Activated CD8-positive, alpha-beta T cell treated with anti-CD3 and anti-CD28 coated beads, Interleukin-2, amount 10 ng/mL, durations not matched to agents 7 days and 5 days (primary cell): ENCODE measurements at regions not wholly inside any gene's neighbourhood (a gene's known extent, or its start where the extent isn't known, plus 50 kb on each side); places are given as distances from the start of the nearest gene placed in this dataset.
"Not testable (repeated sequence)": the region's sequence is repeated elsewhere in the genome, so short reads cannot be mapped to it uniquely, and the experiment has no call there.

Experiments used
- ATAC-seq: fragments of 150-1000 bp; cut with Tn5 transposase; one replicate; pipeline ENCODE4 v1.10.0; 2021; ENCODE audit warnings: moderate library complexity
- CTCF ChIA-PET: fragments of 350-600 bp; sonication (Branson Sonifier 250); formaldehyde crosslinking; loops from one replicate; lab custom pipeline; 2021; ENCODE audit warnings: antibody characterized with exemption; lab: Charles Lee
- POLR2A ChIA-PET: fragments of 350-600 bp; sonication (Branson Sonifier 250); formaldehyde crosslinking; loops from one replicate; lab custom pipeline; 2021; ENCODE audit warnings: antibody characterized with exemption; lab: Charles Lee
- DNase-seq: peaks from one replicate; pipeline ENCODE4 v3.0.0-alpha.2; 2020
- H3K27ac Mint-ChIP-seq: one replicate; pipeline ENCODE4 v1.8.0; 2021; ENCODE audit warnings: mild to moderate bottlenecking, mixed read lengths
- H3K27me3 Mint-ChIP-seq: one replicate; pipeline ENCODE4 v1.8.0; 2021; ENCODE audit warnings: low read depth, mixed read lengths
- H3K36me3 Mint-ChIP-seq: one replicate; pipeline ENCODE4 v1.8.0; 2021; ENCODE audit warnings: low read depth, mixed read lengths
- H3K4me1 Mint-ChIP-seq: one replicate; pipeline ENCODE4 v1.8.0; 2021; ENCODE audit warnings: low read depth, mixed read lengths
- H3K4me3 Mint-ChIP-seq: one replicate; pipeline ENCODE4 v1.8.0; 2021; ENCODE audit warnings: mild to moderate bottlenecking, mixed read lengths
- H3K9me3 Mint-ChIP-seq: one replicate; pipeline ENCODE4 v1.8.0; 2022; ENCODE audit warnings: mixed read lengths; ENCODE audit not compliant: insufficient read depth

- POLR2A ChIA-PET: no interaction called here
- Mint-ChIP-seq H3K4me3 (no peak overlapping the region), H3K27me3 (no peaks in the 10 kb centered on the region), H3K9me3 (peaks cover 8% of the 10 kb centered on the region), H3K36me3 (no peaks in the 10 kb centered on the region), H3K27ac (no peak overlapping the region), H3K4me1 (no peaks in the 10 kb centered on the region)
- DNase-seq (no peak), ATAC-seq (no peak)
- CTCF ChIA-PET: no interaction called here
These were observed 63.1 kb upstream of the NDN start for GRCh38 chr15:23750179-23750578.

GRCh38 chr15:23750776-23751175 is 63.7 kb upstream of the NDN start:
- no peak for DNase-seq
- Mint-ChIP-seq H3K27me3 (no peaks in the 10 kb centered on the region), H3K36me3 (no peaks in the 10 kb centered on the region), H3K4me3 (no peak overlapping the region), H3K27ac (no peak overlapping the region), H3K9me3 (peaks cover 4% of the 10 kb centered on the region), H3K4me1 (no peaks in the 10 kb centered on the region)
- POLR2A ChIA-PET: no interaction called here
- CTCF ChIA-PET: no interaction called here
- no peak for ATAC-seq

GRCh38 chr15:23753248-23753647 is 66.1 kb upstream of the NDN start:
- CTCF ChIA-PET: no interaction called here
- POLR2A ChIA-PET: no interaction called here

GRCh38 chr15:23758891-23759290 is 71.8 kb upstream of the NDN start:
- Mint-ChIP-seq H3K9me3 (peaks cover 8% of the 10 kb centered on the region), H3K36me3 (no peaks in the 10 kb centered on the region), H3K4me1 (no peaks in the 10 kb centered on the region), H3K4me3 (no peak overlapping the region), H3K27ac (no peak overlapping the region), H3K27me3 (no peaks in the 10 kb centered on the region)
- ATAC-seq (no peak), DNase-seq (no peak)
- POLR2A ChIA-PET: no interaction called here
- CTCF ChIA-PET: no interaction called here

More at GRCh38 chr15:23753248-23753647, 66.1 kb upstream of the NDN start:
- DNase-seq (no peak), ATAC-seq (no peak)
- Mint-ChIP-seq H3K4me3 (no peak overlapping the region), H3K9me3 (peaks cover 8% of the 10 kb centered on the region), H3K4me1 (no peaks in the 10 kb centered on the region), H3K27me3 (no peaks in the 10 kb centered on the region), H3K36me3 (no peaks in the 10 kb centered on the region), H3K27ac (no peak overlapping the region)

- Mint-ChIP-seq H3K9me3 (peaks cover 13% of the 10 kb centered on the region), H3K4me3 (no peak overlapping the region), H3K27ac (no peak overlapping the region), H3K4me1 (no peaks in the 10 kb centered on the region), H3K27me3 (no peaks in the 10 kb centered on the region), H3K36me3 (no peaks in the 10 kb centered on the region)
- ATAC-seq (no peak), DNase-seq (no peak)
- ChIA-PET CTCF (no interaction called here), POLR2A (no interaction called here)
These were observed 72.9 kb upstream of the NDN start for GRCh38 chr15:23760024-23760423.

GRCh38 chr15:23761386-23761785 is 74.3 kb upstream of the NDN start:
- DNase-seq (no peak), ATAC-seq (no peak)
- Mint-ChIP-seq H3K27me3 (no peaks in the 10 kb centered on the region), H3K36me3 (no peaks in the 10 kb centered on the region), H3K27ac (no peak overlapping the region), H3K4me3 (no peak overlapping the region), H3K4me1 (no peaks in the 10 kb centered on the region), H3K9me3 (peaks cover 17% of the 10 kb centered on the region)
- ChIA-PET CTCF (no interaction called here), POLR2A (no interaction called here)

GRCh38 chr15:23762026-23762425 is 74.9 kb upstream of the NDN start:
- DNase-seq (no peak), ATAC-seq (no peak)
- ChIA-PET POLR2A (no interaction called here), CTCF (no interaction called here)
- H3K27me3 Mint-ChIP-seq: no peaks in the 10 kb centered on the region
- no peaks in the 10 kb centered on the region for H3K36me3 Mint-ChIP-seq
- peaks cover 17% of the 10 kb centered on the region for H3K9me3 Mint-ChIP-seq
- no peak overlapping the region for H3K4me3 Mint-ChIP-seq
- no peaks in the 10 kb centered on the region for H3K4me1 Mint-ChIP-seq
- no peak overlapping the region for H3K27ac Mint-ChIP-seq

GRCh38 chr15:23763021-23763420 is 75.9 kb upstream of the NDN start:
- CTCF ChIA-PET: no interaction called here
- no peaks in the 10 kb centered on the region for H3K36me3 Mint-ChIP-seq

GRCh38 chr15:23764306-23764705 is 77.2 kb upstream of the NDN start:
- H3K27me3 Mint-ChIP-seq: no peaks in the 10 kb centered on the region
- H3K27ac Mint-ChIP-seq: no peak overlapping the region
- H3K4me1 Mint-ChIP-seq: no peaks in the 10 kb centered on the region
- DNase-seq (no peak), ATAC-seq (no peak)
- no peaks in the 10 kb centered on the region for H3K36me3 Mint-ChIP-seq
- H3K4me3 Mint-ChIP-seq: no peak overlapping the region
- H3K9me3 Mint-ChIP-seq: peaks cover 22% of the 10 kb centered on the region
- POLR2A ChIA-PET: no interaction called here
- CTCF ChIA-PET: no interaction called here

More at GRCh38 chr15:23763021-23763420, 75.9 kb upstream of the NDN start:
- H3K9me3 Mint-ChIP-seq: peaks cover 20% of the 10 kb centered on the region
- H3K4me3 Mint-ChIP-seq: no peak overlapping the region
- POLR2A ChIA-PET: no interaction called here
- ATAC-seq (no peak), DNase-seq (no peak)
- H3K27me3 Mint-ChIP-seq: no peaks in the 10 kb centered on the region
- H3K4me1 Mint-ChIP-seq: no peaks in the 10 kb centered on the region
- H3K27ac Mint-ChIP-seq: no peak overlapping the region

- Mint-ChIP-seq H3K4me3 (no peak overlapping the region), H3K36me3 (no peaks in the 10 kb centered on the region), H3K9me3 (peaks cover 22% of the 10 kb centered on the region), H3K27ac (no peak overlapping the region), H3K27me3 (no peaks in the 10 kb centered on the region), H3K4me1 (no peaks in the 10 kb centered on the region)
- no peak for ATAC-seq
- DNase-seq: no peak
- ChIA-PET POLR2A (no interaction called here), CTCF (no interaction called here)
These were observed 77.6 kb upstream of the NDN start for GRCh38 chr15:23764716-23765115.

GRCh38 chr15:23766779-23767178 is 79.7 kb upstream of the NDN start:
- POLR2A ChIA-PET, H3K4me1 Mint-ChIP-seq, H3K27ac Mint-ChIP-seq, DNase-seq, H3K4me3 Mint-ChIP-seq, CTCF ChIA-PET, H3K27me3 Mint-ChIP-seq, ATAC-seq, H3K36me3 Mint-ChIP-seq: not testable (repeated sequence)
- peaks cover 29% of the 10 kb centered on the region for H3K9me3 Mint-ChIP-seq

- ChIA-PET CTCF (no interaction called here), POLR2A (no interaction called here)
- Mint-ChIP-seq H3K9me3 (peaks cover 21% of the 10 kb centered on the region), H3K27me3 (no peaks in the 10 kb centered on the region), H3K27ac (no peak overlapping the region), H3K4me1 (no peaks in the 10 kb centered on the region), H3K4me3 (no peak overlapping the region), H3K36me3 (no peaks in the 10 kb centered on the region)
- DNase-seq: no peak
- no peak for ATAC-seq
These were observed 86.0 kb upstream of the NDN start for GRCh38 chr15:23773093-23773492.

- H3K36me3 Mint-ChIP-seq: no peaks in the 10 kb centered on the region
- peaks cover 19% of the 10 kb centered on the region for H3K9me3 Mint-ChIP-seq
- no peak overlapping the region for H3K27ac Mint-ChIP-seq
- POLR2A ChIA-PET: no interaction called here
- DNase-seq (no peak), ATAC-seq (no peak)
- no peaks in the 10 kb centered on the region for H3K27me3 Mint-ChIP-seq
- no peaks in the 10 kb centered on the region for H3K4me1 Mint-ChIP-seq
- CTCF ChIA-PET: no interaction called here
- no peak overlapping the region for H3K4me3 Mint-ChIP-seq
These were observed 100.4 kb upstream of the NDN start for GRCh38 chr15:23787346-23788105.
